ENCODE measurements at regions not wholly inside any gene's neighbourhood (a gene's known extent, or its start where the extent isn't known, plus 50 kb on each side); places are given as distances from the start of the nearest gene placed in this dataset.
"Not testable (repeated sequence)": the region's sequence is repeated elsewhere in the genome, so short reads cannot be mapped to it uniquely, and the experiment has no call there.

DNA sequence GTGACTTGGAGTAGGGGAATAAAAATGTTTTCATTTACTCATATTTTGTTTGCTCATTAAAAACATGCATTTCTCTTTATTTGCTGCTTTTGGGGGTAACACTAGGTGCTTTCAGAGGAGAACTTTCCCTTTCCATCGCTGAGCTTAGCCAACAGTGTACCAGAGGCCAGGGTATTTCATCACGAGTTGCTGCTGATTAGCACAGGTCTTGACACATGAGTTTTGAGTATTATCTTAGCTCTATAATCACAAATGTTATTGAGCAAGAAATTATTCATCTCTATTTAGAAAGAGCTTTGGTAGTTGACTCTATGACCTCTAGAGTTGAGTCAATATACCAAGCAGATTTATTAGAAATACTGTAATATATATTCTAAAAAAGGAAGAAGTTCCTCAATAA lies 375.9 kb downstream of the NXPH1 start:
- no peak for DNase-seq (ENCODE audit: extremely low read depth in 1 of 2, low read depth in 1 of 2)

- DNase-seq (ENCODE audit: extremely low read depth in 1 of 2, low read depth in 1 of 2), result no peak
These were observed 384.1 kb downstream of the NXPH1 start for GRCh38 chr7:8817448-8818036.

DNA sequence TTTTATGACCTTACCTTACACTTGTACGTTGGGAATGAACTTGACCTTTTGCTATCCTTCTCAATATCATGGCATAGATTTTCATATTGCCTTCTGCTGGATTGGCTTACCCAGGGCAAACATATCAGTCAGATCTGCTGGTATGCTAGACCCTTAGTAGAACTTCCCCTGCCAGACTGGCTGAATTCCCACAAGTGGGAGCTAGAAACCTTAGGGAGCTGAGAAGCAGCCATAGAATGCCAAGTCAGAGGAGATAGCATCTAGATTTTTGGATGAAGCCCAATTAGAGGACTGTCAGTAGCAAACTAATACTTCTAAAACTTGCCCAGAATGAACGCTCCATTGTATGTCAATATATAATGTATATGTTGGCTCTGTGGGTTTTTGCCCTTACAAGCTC lies 385.0 kb downstream of the NXPH1 start:
- no peak for DNase-seq (ENCODE audit: extremely low read depth in 1 of 2, low read depth in 1 of 2)

GRCh38 chr7:8822595-8822994 lies 389.2 kb downstream of the NXPH1 start:
- DNase-seq (ENCODE audit: extremely low read depth in 1 of 2, low read depth in 1 of 2), result no peak

DNA sequence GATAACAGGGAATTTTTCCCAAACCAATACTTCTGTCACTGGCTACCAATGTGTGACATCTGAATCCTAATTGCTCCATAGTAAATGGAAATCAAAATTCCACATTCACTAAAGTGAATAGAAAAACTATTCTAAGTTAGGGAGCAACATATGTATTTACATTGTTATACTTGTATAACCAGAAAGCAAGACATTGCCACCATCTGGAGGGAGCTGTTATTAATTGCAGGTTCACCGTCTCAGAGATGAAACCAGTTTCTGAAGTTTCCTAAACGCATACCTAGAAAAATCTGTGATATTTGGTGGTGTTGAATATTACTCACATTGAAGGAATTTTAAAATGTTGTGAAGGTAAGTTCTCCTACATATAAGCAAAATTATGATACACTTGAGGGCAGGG lies 390.1 kb downstream of the NXPH1 start:
- no peak for DNase-seq (ENCODE audit: extremely low read depth in 1 of 2, low read depth in 1 of 2)

DNA sequence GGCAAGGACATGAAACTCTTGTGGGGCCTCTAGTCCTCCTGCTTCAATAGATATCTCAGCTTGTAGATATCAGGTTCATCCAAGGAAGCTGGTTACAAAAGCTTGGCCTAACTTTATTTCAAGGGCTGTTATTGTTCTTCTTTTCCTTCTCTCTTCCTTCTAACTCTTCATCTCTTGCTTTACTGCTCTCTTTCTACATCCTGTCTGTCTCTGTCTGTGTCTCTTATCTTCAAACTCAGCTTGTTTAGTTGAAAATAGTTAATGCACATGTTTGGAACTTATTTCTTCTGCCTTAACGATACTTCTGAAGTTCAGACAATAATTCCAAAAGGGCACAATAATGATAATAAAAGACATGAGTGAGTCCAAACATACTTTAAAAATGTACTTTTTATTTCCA lies 393.9 kb downstream of the NXPH1 start:
- no peak for DNase-seq (ENCODE audit: extremely low read depth in 1 of 2, low read depth in 1 of 2)

GRCh38 chr7:8829100-8829499 lies 395.7 kb downstream of the NXPH1 start:
- no peak for DNase-seq (ENCODE audit: extremely low read depth in 1 of 2, low read depth in 1 of 2)

DNA sequence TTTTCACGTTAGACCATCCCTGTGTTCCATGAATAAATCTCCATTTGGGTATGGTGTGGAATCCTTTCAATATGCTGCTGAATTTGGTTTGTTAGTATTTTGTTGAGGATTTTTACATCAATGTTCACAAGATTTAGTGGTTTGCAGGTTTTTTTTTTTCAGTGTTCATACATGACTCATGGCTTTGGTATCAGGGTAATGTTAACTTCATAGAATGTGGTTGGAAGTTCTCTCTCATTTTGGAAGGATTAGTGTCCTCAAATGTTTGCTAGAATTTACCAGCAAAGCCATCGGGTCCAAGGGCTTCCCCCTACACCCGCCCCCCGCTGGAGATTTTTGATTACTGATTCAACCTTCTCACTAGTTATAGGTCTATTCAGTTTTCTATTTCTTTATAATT lies 398.0 kb downstream of the NXPH1 start:
- DNase-seq (ENCODE audit: extremely low read depth in 1 of 2, low read depth in 1 of 2), result no peak

DNA sequence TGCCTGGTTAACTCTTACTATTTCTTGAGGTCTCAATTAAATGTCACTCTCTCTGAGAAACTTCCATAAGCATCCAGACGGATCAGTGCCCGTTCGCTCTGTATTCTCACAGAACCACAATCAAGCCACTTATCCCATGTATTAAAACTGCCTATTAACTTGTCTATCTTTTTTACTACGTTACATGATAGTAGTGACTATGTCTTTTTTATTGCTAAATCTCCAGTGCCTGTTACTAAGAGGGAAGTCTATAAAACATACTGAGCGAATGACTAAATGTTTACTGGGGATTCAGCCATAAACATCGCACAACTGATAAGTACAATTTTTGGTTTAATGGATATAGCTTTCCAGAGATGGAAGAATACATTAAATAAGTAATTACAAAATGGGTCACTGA lies 399.9 kb downstream of the NXPH1 start:
- no peak for DNase-seq (ENCODE audit: extremely low read depth in 1 of 2, low read depth in 1 of 2)

DNA sequence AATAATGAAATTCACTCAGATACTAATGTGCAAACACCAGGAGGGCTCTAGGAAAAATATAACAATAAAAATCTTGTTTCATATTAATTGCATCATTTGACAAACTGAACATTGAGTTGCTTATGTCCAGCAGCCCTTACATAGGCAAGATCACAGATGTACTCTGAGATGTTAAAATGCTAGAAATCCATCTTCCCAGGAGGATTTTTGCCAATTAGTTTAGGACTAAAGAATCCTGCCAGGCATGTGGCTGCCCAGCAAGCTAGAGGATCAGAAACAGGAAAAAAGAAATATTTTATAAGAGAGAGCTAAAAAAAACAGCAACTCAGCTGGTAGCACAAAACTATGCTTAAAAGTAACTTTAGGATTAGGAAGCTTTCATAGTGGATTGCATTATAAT lies 407.8 kb downstream of the NXPH1 start:
- DNase-seq (ENCODE audit: extremely low read depth in 1 of 2, low read depth in 1 of 2), result no peak

- no peak for DNase-seq (ENCODE audit: extremely low read depth in 1 of 2, low read depth in 1 of 2)
These were observed 438.3 kb downstream of the NXPH1 start for GRCh38 chr7:8871716-8872115.

DNA sequence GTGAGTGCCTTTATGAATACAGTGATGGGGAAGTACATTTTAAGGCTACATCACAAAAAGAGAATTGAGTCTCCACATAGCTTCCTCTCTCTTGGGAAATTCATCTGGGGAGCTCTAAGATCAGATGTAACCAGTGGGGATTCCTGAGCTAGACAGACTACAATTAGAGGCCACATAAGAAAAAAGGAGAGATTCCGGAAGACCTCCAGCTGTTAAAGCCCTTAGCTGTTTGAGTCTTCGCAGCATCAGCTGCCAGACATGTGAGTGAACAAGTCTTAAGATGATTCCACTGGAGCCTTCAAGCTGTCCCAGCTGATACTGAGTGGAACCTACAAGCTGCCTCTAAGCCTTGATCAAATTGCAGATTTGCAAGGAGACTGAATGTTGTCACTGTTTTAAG lies 448.5 kb downstream of the NXPH1 start:
- no peak for DNase-seq (ENCODE audit: extremely low read depth in 1 of 2, low read depth in 1 of 2)

GRCh38 chr7:8885480-8886000 lies 452.1 kb downstream of the NXPH1 start:
- DNase-seq (ENCODE audit: extremely low read depth in 1 of 2, low read depth in 1 of 2), result no peak

DNA sequence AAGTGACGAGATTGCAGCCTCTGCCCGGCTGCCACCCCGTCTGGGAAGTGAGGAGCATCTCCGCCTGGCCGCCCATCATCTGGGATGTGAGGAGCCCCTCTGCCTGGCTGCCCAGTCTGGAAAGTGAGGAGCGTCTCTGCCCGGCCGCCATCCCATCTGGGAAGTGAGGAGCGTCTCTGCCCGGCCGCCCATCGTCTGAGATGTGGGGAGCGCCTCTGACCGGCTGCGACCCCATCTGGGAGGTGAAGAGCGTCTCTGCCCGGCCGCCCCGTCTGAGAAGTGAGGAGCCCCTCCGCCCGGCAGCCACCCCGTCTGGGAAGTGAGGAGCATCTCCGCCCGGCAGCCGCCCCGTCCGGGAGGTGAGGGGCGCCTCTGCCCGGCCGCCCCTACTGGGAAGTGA lies 456.9 kb downstream of the NXPH1 start:
- not testable (repeated sequence) for DNase-seq (ENCODE audit: extremely low read depth in 1 of 2, low read depth in 1 of 2)

DNA sequence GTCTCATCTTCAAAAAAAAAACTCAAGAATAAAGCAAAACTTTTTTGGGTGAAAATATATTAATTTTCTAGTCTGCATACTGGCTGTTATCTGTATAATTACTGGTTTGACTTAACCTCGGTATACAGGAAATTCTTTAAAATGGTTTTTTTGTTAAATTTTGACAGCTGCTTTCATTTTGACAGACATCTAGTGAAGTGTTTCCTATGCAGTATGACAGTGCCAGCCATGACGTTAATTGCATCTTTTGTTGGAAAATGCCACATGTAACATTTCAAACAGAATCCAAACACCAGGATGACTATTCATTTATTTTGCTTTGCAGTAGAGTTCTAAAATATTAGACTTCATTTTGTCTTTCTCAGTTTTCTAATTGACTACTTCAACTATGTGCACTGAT lies 460.4 kb downstream of the NXPH1 start:
- DNase-seq (ENCODE audit: extremely low read depth in 1 of 2, low read depth in 1 of 2), result no peak

GRCh38 chr7:8906396-8907075 lies 473.1 kb downstream of the NXPH1 start:
- DNase-seq (ENCODE audit: extremely low read depth in 1 of 2, low read depth in 1 of 2), result no peak

DNA sequence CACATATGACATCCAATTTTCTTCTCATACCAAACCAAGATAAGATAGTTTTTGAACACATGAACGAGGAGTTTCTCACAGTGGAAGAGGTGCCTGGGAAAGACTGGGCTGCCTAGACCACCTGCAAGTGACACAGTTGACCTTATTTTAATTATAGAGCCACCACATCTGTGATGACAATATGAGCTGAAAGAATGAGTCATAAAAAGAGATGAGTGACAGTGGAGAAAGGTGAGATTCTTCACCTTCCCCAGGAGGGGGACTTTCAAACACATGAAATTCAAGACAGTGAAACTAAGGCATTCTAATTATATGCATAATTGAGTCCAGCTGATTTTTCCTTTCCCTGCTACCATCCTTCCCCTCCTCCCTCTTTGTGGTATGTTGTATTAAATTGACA lies 475.5 kb downstream of the NXPH1 start:
- no peak for DNase-seq (ENCODE audit: extremely low read depth in 1 of 2, low read depth in 1 of 2)

DNA sequence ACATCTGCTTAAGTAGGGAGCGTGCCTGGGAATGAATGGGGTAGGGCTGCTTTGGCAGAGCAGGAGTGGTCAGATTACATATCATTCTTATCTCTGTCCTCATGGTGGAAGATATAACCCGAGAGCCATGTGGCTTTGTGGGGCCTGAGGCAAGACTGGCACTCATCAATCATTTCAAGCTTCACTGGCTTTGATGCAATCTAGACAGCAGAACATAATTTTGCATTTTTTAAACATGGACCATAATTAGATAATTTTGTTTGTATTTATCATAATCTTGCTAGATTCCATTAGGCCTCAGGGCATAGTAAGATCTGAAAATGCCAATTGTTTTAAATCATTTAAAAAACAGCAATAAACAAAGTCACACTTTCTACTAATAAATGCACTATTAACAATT lies 480.3 kb downstream of the NXPH1 start:
- no peak for DNase-seq (ENCODE audit: extremely low read depth in 1 of 2, low read depth in 1 of 2)

DNA sequence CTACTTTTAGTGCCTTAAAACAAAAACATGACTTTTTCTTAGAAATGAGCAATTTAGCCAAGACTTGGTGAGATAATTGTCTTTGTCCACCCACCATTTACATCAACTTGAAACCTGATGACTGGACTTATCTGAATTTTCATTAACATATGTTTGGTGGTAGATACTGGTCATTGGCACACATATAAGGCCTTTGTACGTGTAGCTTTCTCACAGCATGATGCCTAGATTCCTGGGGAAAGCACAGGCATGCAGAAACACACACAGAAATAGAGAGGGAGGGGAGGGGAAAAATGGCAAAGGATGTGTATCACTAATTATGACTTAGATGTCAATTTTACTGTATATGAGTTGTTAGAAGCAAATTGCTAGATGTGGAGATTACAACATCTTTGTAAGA lies 488.4 kb downstream of the NXPH1 start:
- no peak for DNase-seq (ENCODE audit: extremely low read depth in 1 of 2, low read depth in 1 of 2)

GRCh38 chr7:8922726-8923125 lies 489.3 kb downstream of the NXPH1 start:
- no peak for DNase-seq (ENCODE audit: extremely low read depth in 1 of 2, low read depth in 1 of 2)

- DNase-seq (ENCODE audit: extremely low read depth in 1 of 2, low read depth in 1 of 2), result no peak
These were observed 489.9 kb downstream of the NXPH1 start for GRCh38 chr7:8923164-8923806.

DNA sequence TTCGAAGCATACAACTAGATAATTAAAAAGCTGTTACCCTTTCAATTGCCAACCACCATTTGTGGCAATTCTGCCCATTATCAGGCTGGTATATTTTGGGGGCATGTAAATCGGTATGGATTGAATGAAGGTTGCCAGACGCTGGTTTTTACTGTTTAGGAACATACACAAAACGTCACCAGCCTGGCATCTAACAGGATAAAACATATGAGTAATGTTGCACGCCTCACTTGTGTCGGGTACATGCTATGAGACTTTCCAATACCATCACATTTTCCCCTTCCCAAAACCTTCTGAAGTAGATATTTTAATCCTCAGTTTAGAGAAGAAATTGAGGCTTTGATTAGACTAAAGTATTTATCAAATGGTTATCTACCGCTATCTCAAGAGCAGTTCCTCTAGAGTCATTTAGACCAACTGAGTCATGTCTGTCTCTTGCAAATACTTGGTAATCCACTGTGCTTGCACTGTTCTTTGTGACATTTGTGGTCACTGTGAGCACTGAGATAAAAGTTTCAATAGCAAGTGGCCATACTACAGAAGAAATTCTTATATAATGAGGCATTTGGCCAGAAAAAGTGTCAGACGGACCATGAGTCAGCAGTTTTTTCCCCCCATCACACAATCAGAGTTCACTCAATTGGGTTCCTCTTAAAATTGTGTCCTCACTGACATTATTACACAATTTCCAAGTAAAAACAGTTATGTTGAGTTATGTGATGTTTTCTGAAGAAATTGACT lies 498.7 kb downstream of the NXPH1 start:
- no peak for DNase-seq (ENCODE audit: extremely low read depth in 1 of 2, low read depth in 1 of 2)
